ENCODE measurements at regions not wholly inside any gene's neighbourhood (a gene's known extent, or its start where the extent isn't known, plus 50 kb on each side); places are given as distances from the start of the nearest gene placed in this dataset.
"Not testable (repeated sequence)": the region's sequence is repeated elsewhere in the genome, so short reads cannot be mapped to it uniquely, and the experiment has no call there.

GRCh38 chr9:82456642-82457041 is 468.1 kb downstream of the SPATA31D1 start:
- no peak for DNase-seq

GRCh38 chr9:82457298-82457697 is 468.7 kb downstream of the SPATA31D1 start:
- no peak for DNase-seq

GRCh38 chr9:82457891-82458290 is 469.3 kb downstream of the SPATA31D1 start:
- DNase-seq, result no peak

GRCh38 chr9:82458296-82458695 is 469.7 kb downstream of the SPATA31D1 start:
- DNase-seq, result no peak

GRCh38 chr9:82466616-82467260 is 478.2 kb downstream of the SPATA31D1 start:
- DNase-seq, result no peak

GRCh38 chr9:82467436-82467835 is 478.9 kb downstream of the SPATA31D1 start:
- no peak for DNase-seq

- no peak for DNase-seq
Observed at GRCh38 chr9:82474235-82474634, 485.7 kb downstream of the SPATA31D1 start.

- no peak for DNase-seq
Observed at GRCh38 chr9:82475584-82476301, 487.2 kb downstream of the SPATA31D1 start.

GRCh38 chr9:82480921-82481320 is 492.3 kb downstream of the SPATA31D1 start:
- DNase-seq, result no peak

- DNase-seq, result no peak
Observed at GRCh38 chr9:82487935-82488312, 499.4 kb downstream of the SPATA31D1 start.

- DNase-seq, result no peak
Observed at GRCh38 chr9:82488313-82489200, 500.0 kb downstream of the SPATA31D1 start.

- DNase-seq, result peak; percentile 22
Observed at GRCh38 chr9:82489201-82489821, 500.7 kb downstream of the SPATA31D1 start.

- DNase-seq, result no peak
Observed at GRCh38 chr9:82490019-82490499, 501.5 kb downstream of the SPATA31D1 start.

GRCh38 chr9:82490821-82491220 is 502.2 kb downstream of the SPATA31D1 start:
- DNase-seq, result not testable (repeated sequence)

GRCh38 chr9:82491604-82492003 is 503.0 kb downstream of the SPATA31D1 start:
- no peak for DNase-seq

- DNase-seq, result no peak
Observed at GRCh38 chr9:82492274-82492673, 503.7 kb downstream of the SPATA31D1 start.

- no peak for DNase-seq
Observed at GRCh38 chr9:82495884-82496777, 507.6 kb downstream of the SPATA31D1 start.

GRCh38 chr9:82498541-82499317 is 510.2 kb downstream of the SPATA31D1 start:
- no peak for DNase-seq

GRCh38 chr9:82499337-82499736 is 510.8 kb downstream of the SPATA31D1 start:
- no peak for DNase-seq

GRCh38 chr9:82504620-82505019 is 516.0 kb downstream of the SPATA31D1 start:
- no peak for DNase-seq

GRCh38 chr9:82511626-82512025 is 523.1 kb downstream of the SPATA31D1 start:
- DNase-seq, result no peak

All from midbrain (tissue), 1 donor.